Lung (tissue), 11 donors: ENCODE measurements at regions not wholly inside any gene's neighbourhood (a gene's known extent, or its start where the extent isn't known, plus 50 kb on each side); places are given as distances from the start of the nearest gene placed in this dataset.
A peak's percentile ranks its signal among the peaks of the same experiment; 100 is the strongest.

Source experiments
- ATAC-seq: fragments of 200-7000 bp; cut with Tn5 transposase; one replicate; pipeline ENCODE4 v1.9.1; 2020; ENCODE audit warnings: moderate number of reproducible peaks; ENCODE audit not compliant: insufficient read depth, low FRiP score
- DNase-seq, 3 donors: peaks; one replicate each; pipeline ENCODE4 v3.0.0-alpha.2; 2013 to 2017
- H3K27ac ChIP-seq, 2 donors: one replicate each; pipeline ENCODE4 v1.5.1; 2013; ENCODE audit warnings: mild to moderate bottlenecking in 2 of 2, moderate library complexity in 2 of 2, control low read depth in 1 of 2, inconsistent platforms in 1 of 2, low read depth in 1 of 2, low read length in 1 of 2
- H3K27me3 ChIP-seq, 3 donors: one replicate each; pipeline ENCODE4 v1.5.1; 2013; ENCODE audit warnings: low read length in 2 of 3; ENCODE audit not compliant: control insufficient read depth in 3 of 3, insufficient read depth in 3 of 3
- H3K36me3 ChIP-seq, 4 donors: one replicate each; pipeline ENCODE4 v1.5.1; 2013; ENCODE audit warnings: low read length in 4 of 4, mild to moderate bottlenecking in 1 of 4, moderate library complexity in 1 of 4; ENCODE audit not compliant: control insufficient read depth in 4 of 4, insufficient read depth in 4 of 4
- H3K4me1 ChIP-seq, 5 donors: one replicate each; pipeline ENCODE4 v1.5.1; 2013; ENCODE audit warnings: low read length in 5 of 5, mild to moderate bottlenecking in 2 of 5, moderate library complexity in 1 of 5; ENCODE audit not compliant: control insufficient read depth in 5 of 5, insufficient read depth in 5 of 5
- H3K4me3 ChIP-seq: one replicate; pipeline ENCODE4 v1.5.1; 2013; ENCODE audit warnings: mild to moderate bottlenecking, control low read depth, moderate library complexity
- H3K9ac ChIP-seq, 2 donors: one replicate each; pipeline ENCODE4 v1.5.1; 2013; ENCODE audit warnings: low read length in 2 of 2, control low read depth in 1 of 2; ENCODE audit not compliant: insufficient read depth in 1 of 2
- H3K9me3 ChIP-seq, 4 donors: one replicate each; pipeline ENCODE4 v1.5.1; 2013; ENCODE audit warnings: low read length in 3 of 4, mild to moderate bottlenecking in 1 of 4, moderate library complexity in 1 of 4; ENCODE audit not compliant: control insufficient read depth in 4 of 4, insufficient read depth in 3 of 4
- WGBS, 2 donors: extraction: QIAGEN DNeasy Blood & Tissue Kit; methylation state at CpG; one replicate each; pipeline ENCODE4 v1.1.7; 2013; 5-methylcytosine and 5-hydroxymethylcytosine counted together
- TF ChIP-seq, protein P1 (sequence below): IDR thresholded peaks from 2 replicates; pipeline ENCODE4 v1.5.1; 2012; ENCODE audit warnings: mild to moderate bottlenecking; ENCODE audit errors: control extremely low read depth, extremely low read depth
- donor health status: control.
- donor health status: control.
- donor health status: Bipolar disorder and iron deficiency.
- donor health status: healthy.
- donor health status: DM: yes; HTN: yes; CAD: no.

DNA sequence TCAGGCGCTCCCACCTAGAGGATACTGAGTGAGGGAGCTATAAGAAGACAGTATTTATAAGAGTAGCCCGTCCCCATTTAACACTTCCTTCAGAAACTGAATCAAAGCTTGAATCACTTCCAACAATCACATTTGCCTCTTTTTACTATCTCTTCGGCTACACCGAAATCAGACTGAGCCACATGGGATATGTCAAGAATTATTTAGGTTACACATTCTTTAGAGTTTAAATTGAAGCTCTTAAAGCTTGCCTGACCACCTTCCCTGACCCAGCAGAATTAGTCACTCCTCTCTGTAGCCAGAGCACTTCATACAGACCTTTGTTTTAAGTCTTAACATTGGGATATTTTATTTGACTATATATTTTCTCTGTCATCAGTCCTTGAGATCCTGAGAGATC, 163.7 kb downstream of the MAFB start:
- H3K9me3 ChIP-seq = peaks cover 0 to 5% (median 1%) of the 10 kb centered on the region in 4 donors
- no peaks in the 10 kb centered on the region for H3K27me3 ChIP-seq
- peaks cover 0 to 4% (median 0%) of the 10 kb centered on the region in 5 donors for H3K4me1 ChIP-seq
- H3K27ac ChIP-seq = no peak overlapping the region
- WGBS, 2 donors = 77 to 80% methylated on average over 4 of the region's 4 CpGs
- TF ChIP-seq, protein P1, sequence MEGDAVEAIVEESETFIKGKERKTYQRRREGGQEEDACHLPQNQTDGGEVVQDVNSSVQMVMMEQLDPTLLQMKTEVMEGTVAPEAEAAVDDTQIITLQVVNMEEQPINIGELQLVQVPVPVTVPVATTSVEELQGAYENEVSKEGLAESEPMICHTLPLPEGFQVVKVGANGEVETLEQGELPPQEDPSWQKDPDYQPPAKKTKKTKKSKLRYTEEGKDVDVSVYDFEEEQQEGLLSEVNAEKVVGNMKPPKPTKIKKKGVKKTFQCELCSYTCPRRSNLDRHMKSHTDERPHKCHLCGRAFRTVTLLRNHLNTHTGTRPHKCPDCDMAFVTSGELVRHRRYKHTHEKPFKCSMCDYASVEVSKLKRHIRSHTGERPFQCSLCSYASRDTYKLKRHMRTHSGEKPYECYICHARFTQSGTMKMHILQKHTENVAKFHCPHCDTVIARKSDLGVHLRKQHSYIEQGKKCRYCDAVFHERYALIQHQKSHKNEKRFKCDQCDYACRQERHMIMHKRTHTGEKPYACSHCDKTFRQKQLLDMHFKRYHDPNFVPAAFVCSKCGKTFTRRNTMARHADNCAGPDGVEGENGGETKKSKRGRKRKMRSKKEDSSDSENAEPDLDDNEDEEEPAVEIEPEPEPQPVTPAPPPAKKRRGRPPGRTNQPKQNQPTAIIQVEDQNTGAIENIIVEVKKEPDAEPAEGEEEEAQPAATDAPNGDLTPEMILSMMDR = no peak
- no peaks in the 10 kb centered on the region for H3K36me3 ChIP-seq
- H3K4me3 ChIP-seq = no peak overlapping the region
- DNase-seq (peak in 2 of 3 donors; percentile 13 to 32), ATAC-seq (no peak)
- no peak overlapping the region for H3K9ac ChIP-seq

DNA sequence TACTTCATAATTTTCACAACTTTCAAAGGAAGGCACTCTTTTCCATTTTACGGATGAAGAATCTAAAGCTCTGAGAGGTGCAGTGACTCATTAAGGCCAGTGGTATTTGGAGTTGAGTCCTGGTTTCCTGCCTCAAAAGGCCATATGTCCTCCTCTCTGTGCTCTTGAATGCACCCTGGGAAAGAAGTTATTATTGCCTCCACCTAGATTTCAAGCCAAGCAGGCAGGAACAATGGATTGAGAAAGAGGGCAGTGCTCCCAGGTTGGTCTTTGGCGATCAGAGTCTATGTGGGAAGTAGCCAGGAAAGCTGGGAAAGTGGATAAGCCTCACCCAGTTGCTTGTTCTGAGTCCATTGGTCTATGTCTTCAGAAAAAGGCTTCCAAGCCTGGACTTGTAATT, 165.0 kb downstream of the MAFB start:
- Histone ChIP-seq H3K9ac (no peak overlapping the region), H3K4me1 (peaks cover 0 to 4% (median 0%) of the 10 kb centered on the region in 5 donors), H3K27me3 (no peaks in the 10 kb centered on the region), H3K27ac (no peak overlapping the region), H3K4me3 (no peak overlapping the region), H3K9me3 (peaks cover 0 to 4% (median 1%) of the 10 kb centered on the region in 4 donors), H3K36me3 (no peaks in the 10 kb centered on the region)
- WGBS, 2 donors = 95 to 96% methylated on average over 2 of the region's 2 CpGs
- ATAC-seq (no peak), DNase-seq (no peak)
- TF ChIP-seq, protein P1 = no peak

DNA sequence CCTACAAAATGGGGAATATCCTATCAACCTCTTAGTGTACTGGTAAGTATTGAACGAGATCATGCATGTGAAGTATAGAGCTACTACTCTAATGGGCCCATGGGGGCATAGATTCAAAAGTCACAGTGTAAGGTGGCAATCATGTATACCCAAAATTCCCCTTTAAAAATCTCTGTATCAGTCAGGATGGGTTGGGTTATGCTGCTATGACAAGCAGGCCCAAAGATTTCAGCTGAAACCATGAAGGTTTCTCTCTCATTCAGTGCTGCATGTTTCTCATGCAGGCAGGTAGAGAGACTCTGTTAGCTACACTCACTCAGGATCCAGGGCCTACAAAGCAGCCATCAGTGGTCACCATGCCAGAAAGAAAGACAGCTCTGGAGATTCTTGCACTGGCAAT, 166.6 kb downstream of the MAFB start:
- Histone ChIP-seq H3K27ac (no peak overlapping the region), H3K36me3 (no peaks in the 10 kb centered on the region), H3K27me3 (no peaks in the 10 kb centered on the region), H3K4me1 (peaks cover 0 to 4% (median 0%) of the 10 kb centered on the region in 5 donors), H3K9me3 (peaks cover 0 to 6% (median 1%) of the 10 kb centered on the region in 4 donors), H3K4me3 (no peak overlapping the region), H3K9ac (no peak overlapping the region)
- TF ChIP-seq, protein P1 = no peak
- WGBS, 2 donors = 96% methylated on average over 1 of the region's 1 CpG
- DNase-seq (no peak), ATAC-seq (no peak)

DNA sequence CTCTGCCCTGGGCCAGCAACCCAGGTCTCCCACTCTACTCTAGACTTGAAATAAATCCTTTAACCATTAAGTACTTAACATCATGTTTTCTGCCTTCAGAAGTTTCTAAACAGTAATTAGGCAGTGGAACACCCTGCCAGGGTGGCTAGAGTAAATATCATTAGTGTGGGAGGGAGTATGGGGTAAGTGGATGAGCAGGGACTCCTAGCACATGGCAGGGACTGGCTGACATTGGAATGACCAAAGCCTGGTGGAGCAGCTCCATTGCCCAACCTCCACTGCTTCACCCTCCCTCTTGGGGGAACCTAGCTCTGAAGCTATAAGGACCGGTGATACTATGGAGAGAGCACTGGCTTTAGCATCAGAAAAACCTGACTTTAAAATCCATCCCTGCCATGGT, 167.1 kb downstream of the MAFB start:
- no peaks in the 10 kb centered on the region for H3K27me3 ChIP-seq
- H3K36me3 ChIP-seq = no peaks in the 10 kb centered on the region
- H3K27ac ChIP-seq = no peak overlapping the region
- H3K9ac ChIP-seq = no peak overlapping the region
- DNase-seq (no peak), ATAC-seq (no peak)
- 90 to 92% methylated on average over 1 of the region's 1 CpG for WGBS, 2 donors
- TF ChIP-seq, protein P1 = no peak
- no peak overlapping the region for H3K4me3 ChIP-seq
- H3K4me1 ChIP-seq = peaks cover 0 to 4% (median 0%) of the 10 kb centered on the region in 5 donors
- peaks cover 0 to 6% (median 1%) of the 10 kb centered on the region in 4 donors for H3K9me3 ChIP-seq
